GM23338 (cell line): ENCODE measurements at regions not wholly inside any gene's neighbourhood (a gene's known extent, or its start where the extent isn't known, plus 50 kb on each side); places are given as distances from the start of the nearest gene placed in this dataset.
A peak's percentile ranks its signal among the peaks of the same experiment; 100 is the strongest.

ENCODE experiments used
- ATAC-seq: fragments of 200-7000 bp; cut with Tn5 transposase; 3 replicates; pipeline ENCODE4 v1.9.1; 2020
- DNase-seq: peaks from one replicate; pipeline ENCODE4 v3.0.0-alpha.2; 2015; ENCODE audit warnings: low spot score
- H2AFZ ChIP-seq: fragments of 200-600 bp; sonication (generic); 2 replicates; pipeline ENCODE4 v1.8.0; 2016; ENCODE audit warnings: antibody characterized with exemption, mild to moderate bottlenecking, moderate library complexity
- H3F3A ChIP-seq: fragments of 200-600 bp; sonication (generic); replicated peaks from 2 replicates; pipeline ENCODE4 v1.8.0; 2017; ENCODE audit warnings: antibody characterized with exemption, mixed run types, low read depth
- H3K27ac ChIP-seq: fragments of 200-600 bp; sonication (generic); 2 replicates; pipeline ENCODE4 v1.6.1; 2016; ENCODE audit warnings: low read depth
- H3K27me3 ChIP-seq: fragments of 200-600 bp; sonication (generic); 2 replicates; pipeline ENCODE4 v1.8.0; 2016; ENCODE audit warnings: mild to moderate bottlenecking, mixed run types, moderate library complexity; ENCODE audit not compliant: insufficient read depth
- H3K36me3 ChIP-seq: fragments of 200-600 bp; sonication (generic); 2 replicates; pipeline ENCODE4 v1.8.0; 2016; ENCODE audit warnings: mild to moderate bottlenecking; ENCODE audit not compliant: insufficient read depth
- H3K4me1 ChIP-seq: fragments of 200-600 bp; sonication (generic); 2 replicates; pipeline ENCODE4 v1.8.0; 2016; ENCODE audit warnings: mild to moderate bottlenecking, moderate library complexity; ENCODE audit not compliant: insufficient read depth
- H3K4me2 ChIP-seq: fragments of 200-600 bp; sonication (generic); 2 replicates; pipeline ENCODE4 v1.7.1; 2017; ENCODE audit warnings: mixed run types
- H3K4me3 ChIP-seq: fragments of 200-600 bp; sonication (generic); 2 replicates; pipeline ENCODE4 v1.6.1; 2016; ENCODE audit warnings: mixed run types
- H3K79me2 ChIP-seq: fragments of 200-600 bp; sonication (generic); replicated peaks from 2 replicates; pipeline ENCODE4 v1.8.0; 2017; ENCODE audit warnings: mild to moderate bottlenecking; ENCODE audit not compliant: insufficient read depth
- H3K9me2 ChIP-seq: fragments of 200-600 bp; sonication (generic); 2 replicates; pipeline ENCODE4 v1.8.0; 2017; ENCODE audit not compliant: insufficient read depth
- H4K20me1 ChIP-seq: fragments of 200-600 bp; sonication (generic); replicated peaks from 2 replicates; pipeline ENCODE4 v1.8.0; 2017; ENCODE audit warnings: mild to moderate bottlenecking; ENCODE audit not compliant: insufficient read depth
- H3K27ac Mint-ChIP-seq: 2 replicates; pipeline ENCODE4 v1.8.0; 2020; ENCODE audit warnings: inconsistent platforms, mild to moderate bottlenecking, moderate library complexity, mixed read lengths
- H3K27me3 Mint-ChIP-seq: 3 replicates; pipeline ENCODE4 v1.8.0; 2022; ENCODE audit warnings: low read depth, mild to moderate bottlenecking, moderate library complexity, mixed read lengths, inconsistent platforms; ENCODE audit not compliant: insufficient read depth, poor library complexity
- H3K36me3 Mint-ChIP-seq: 3 replicates; pipeline ENCODE4 v1.8.0; 2021; ENCODE audit warnings: low read depth, mild to moderate bottlenecking, inconsistent platforms, moderate library complexity, mixed read lengths
- H3K4me1 Mint-ChIP-seq: 3 replicates; pipeline ENCODE4 v1.8.0; 2020; ENCODE audit warnings: mild to moderate bottlenecking, inconsistent platforms, mixed read lengths
- H3K4me3 Mint-ChIP-seq: 3 replicates; pipeline ENCODE4 v1.8.0; 2021; ENCODE audit warnings: moderate library complexity, mild to moderate bottlenecking, inconsistent platforms, mixed read lengths
- H3K9me3 Mint-ChIP-seq: 3 replicates; pipeline ENCODE4 v1.8.0; 2020; ENCODE audit warnings: moderate library complexity, mild to moderate bottlenecking, inconsistent platforms, mixed read lengths
- CREB1 ChIP-seq: fragments of 250-450 bp; sonication (Bioruptor Pico); IDR thresholded peaks from 2 replicates; pipeline ENCODE4 v1.5.0; 2020; ENCODE audit warnings: low read depth, mild to moderate bottlenecking, moderate library complexity
- ETS1 ChIP-seq: IDR thresholded peaks from 2 replicates; pipeline ENCODE4 v1.6.1; 2016; ENCODE audit warnings: antibody characterized with exemption
- EZH2 ChIP-seq: fragments of 200-600 bp; sonication (generic); IDR thresholded peaks from one replicate; pipeline ENCODE4 v1.8.0; 2017; ENCODE audit warnings: antibody characterized with exemption, mild to moderate bottlenecking, low read depth; ENCODE audit not compliant: unreplicated experiment
- EZH2phosphoT487 ChIP-seq: fragments of 200-600 bp; sonication (generic); IDR thresholded peaks from one replicate; pipeline ENCODE4 v1.8.1; 2018; ENCODE audit warnings: antibody characterized with exemption; ENCODE audit not compliant: unreplicated experiment
- JUNB ChIP-seq: IDR thresholded peaks from one replicate; pipeline ENCODE4 v1.6.1; 2016; ENCODE audit warnings: antibody characterized with exemption; ENCODE audit not compliant: unreplicated experiment
- NANOG ChIP-seq: IDR thresholded peaks from 2 replicates; pipeline ENCODE4 v1.6.1; 2016; ENCODE audit warnings: antibody characterized with exemption, borderline replicate concordance
- POLR2AphosphoS5 ChIP-seq: IDR thresholded peaks from 2 replicates; pipeline ENCODE4 v1.6.1; 2016; ENCODE audit warnings: antibody characterized with exemption, low read depth
- STAT1 ChIP-seq: IDR thresholded peaks from one replicate; pipeline ENCODE4 v1.6.1; 2016; ENCODE audit warnings: antibody characterized with exemption; ENCODE audit not compliant: unreplicated experiment
- ZNF114 ChIP-seq: fragments of 250-450 bp; sonication (Bioruptor Pico); IDR thresholded peaks from 2 replicates; pipeline ENCODE4 v1.5.0; 2020; ENCODE audit warnings: mild to moderate bottlenecking, moderate library complexity
- ZNF331 ChIP-seq: fragments of 250-450 bp; sonication (Bioruptor Pico); IDR thresholded peaks from 2 replicates; pipeline ENCODE4 v1.5.0; 2020; ENCODE audit warnings: low read depth, mild to moderate bottlenecking, moderate library complexity
- ZNF462 ChIP-seq: fragments of 250-450 bp; sonication (Bioruptor Pico); IDR thresholded peaks from 2 replicates; pipeline ENCODE4 v1.5.0; 2020; ENCODE audit warnings: mild to moderate bottlenecking, moderate library complexity
- TF ChIP-seq, protein P1 (sequence below), 2 experiments: fragments of 200-600 bp in 1 of 2; sonication (generic) in 1 of 2; conservative IDR thresholded peaks; 2 replicates each; pipeline versions ENCODE4 v1.5.1 to v1.6.1; 2016 to 2017; ENCODE audit warnings: antibody characterized with exemption in 2 of 2, low read depth in 2 of 2, mild to moderate bottlenecking in 2 of 2, moderate library complexity in 1 of 2
- TF ChIP-seq, protein P2 (sequence below): IDR thresholded peaks from one replicate; pipeline ENCODE4 v1.6.1; 2018; ENCODE audit warnings: antibody characterized with exemption; ENCODE audit not compliant: unreplicated experiment

GRCh38 chr14:97106166-97106565 lies 309.0 kb downstream of the VRK1 start:
- H3K36me3 Mint-ChIP-seq, result peaks cover 3% of the 10 kb centered on the region; the same call in 1 of the 3 replicates
- no peak for TF ChIP-seq ETS1
- TF ChIP-seq POLR2AphosphoS5, result no peak
- TF ChIP-seq CREB1 (CRISPR knock-in tag), result no peak
- TF ChIP-seq EZH2phosphoT487, result no peak
- TF ChIP-seq JUNB, result no peak
- no peak for TF ChIP-seq ZNF462 (CRISPR knock-in tag)
- TF ChIP-seq ZNF331 (CRISPR knock-in tag), result no peak
- no peak for TF ChIP-seq ZNF114 (CRISPR knock-in tag)
- TF ChIP-seq, protein P1, sequence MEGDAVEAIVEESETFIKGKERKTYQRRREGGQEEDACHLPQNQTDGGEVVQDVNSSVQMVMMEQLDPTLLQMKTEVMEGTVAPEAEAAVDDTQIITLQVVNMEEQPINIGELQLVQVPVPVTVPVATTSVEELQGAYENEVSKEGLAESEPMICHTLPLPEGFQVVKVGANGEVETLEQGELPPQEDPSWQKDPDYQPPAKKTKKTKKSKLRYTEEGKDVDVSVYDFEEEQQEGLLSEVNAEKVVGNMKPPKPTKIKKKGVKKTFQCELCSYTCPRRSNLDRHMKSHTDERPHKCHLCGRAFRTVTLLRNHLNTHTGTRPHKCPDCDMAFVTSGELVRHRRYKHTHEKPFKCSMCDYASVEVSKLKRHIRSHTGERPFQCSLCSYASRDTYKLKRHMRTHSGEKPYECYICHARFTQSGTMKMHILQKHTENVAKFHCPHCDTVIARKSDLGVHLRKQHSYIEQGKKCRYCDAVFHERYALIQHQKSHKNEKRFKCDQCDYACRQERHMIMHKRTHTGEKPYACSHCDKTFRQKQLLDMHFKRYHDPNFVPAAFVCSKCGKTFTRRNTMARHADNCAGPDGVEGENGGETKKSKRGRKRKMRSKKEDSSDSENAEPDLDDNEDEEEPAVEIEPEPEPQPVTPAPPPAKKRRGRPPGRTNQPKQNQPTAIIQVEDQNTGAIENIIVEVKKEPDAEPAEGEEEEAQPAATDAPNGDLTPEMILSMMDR (conservative IDR thresholded peaks at IDR 0.05; ENCODE audit: low read depth in 2 of 2), result no peak; a peak in 1 of 4 replicates
- no peak for TF ChIP-seq NANOG
- no peak for TF ChIP-seq EZH2
- no peak for TF ChIP-seq STAT1
- TF ChIP-seq, protein P2, sequence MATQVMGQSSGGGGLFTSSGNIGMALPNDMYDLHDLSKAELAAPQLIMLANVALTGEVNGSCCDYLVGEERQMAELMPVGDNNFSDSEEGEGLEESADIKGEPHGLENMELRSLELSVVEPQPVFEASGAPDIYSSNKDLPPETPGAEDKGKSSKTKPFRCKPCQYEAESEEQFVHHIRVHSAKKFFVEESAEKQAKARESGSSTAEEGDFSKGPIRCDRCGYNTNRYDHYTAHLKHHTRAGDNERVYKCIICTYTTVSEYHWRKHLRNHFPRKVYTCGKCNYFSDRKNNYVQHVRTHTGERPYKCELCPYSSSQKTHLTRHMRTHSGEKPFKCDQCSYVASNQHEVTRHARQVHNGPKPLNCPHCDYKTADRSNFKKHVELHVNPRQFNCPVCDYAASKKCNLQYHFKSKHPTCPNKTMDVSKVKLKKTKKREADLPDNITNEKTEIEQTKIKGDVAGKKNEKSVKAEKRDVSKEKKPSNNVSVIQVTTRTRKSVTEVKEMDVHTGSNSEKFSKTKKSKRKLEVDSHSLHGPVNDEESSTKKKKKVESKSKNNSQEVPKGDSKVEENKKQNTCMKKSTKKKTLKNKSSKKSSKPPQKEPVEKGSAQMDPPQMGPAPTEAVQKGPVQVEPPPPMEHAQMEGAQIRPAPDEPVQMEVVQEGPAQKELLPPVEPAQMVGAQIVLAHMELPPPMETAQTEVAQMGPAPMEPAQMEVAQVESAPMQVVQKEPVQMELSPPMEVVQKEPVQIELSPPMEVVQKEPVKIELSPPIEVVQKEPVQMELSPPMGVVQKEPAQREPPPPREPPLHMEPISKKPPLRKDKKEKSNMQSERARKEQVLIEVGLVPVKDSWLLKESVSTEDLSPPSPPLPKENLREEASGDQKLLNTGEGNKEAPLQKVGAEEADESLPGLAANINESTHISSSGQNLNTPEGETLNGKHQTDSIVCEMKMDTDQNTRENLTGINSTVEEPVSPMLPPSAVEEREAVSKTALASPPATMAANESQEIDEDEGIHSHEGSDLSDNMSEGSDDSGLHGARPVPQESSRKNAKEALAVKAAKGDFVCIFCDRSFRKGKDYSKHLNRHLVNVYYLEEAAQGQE, result no peak
- H2AFZ ChIP-seq, result peak overlapping the region; percentile 47; the same call in 1 of the 2 replicates
- H3F3A ChIP-seq, result no peaks in the 10 kb centered on the region
- no peak overlapping the region for H3K4me2 ChIP-seq
- no peaks in the 10 kb centered on the region for H4K20me1 ChIP-seq
- peak; percentile 9 for DNase-seq
- H3K27ac ChIP-seq, result no peak overlapping the region
- peaks cover 7% of the 10 kb centered on the region; the same call in 1 of the 3 replicates for H3K9me3 Mint-ChIP-seq
- H3K4me3 ChIP-seq, result no peak overlapping the region
- no peaks in the 10 kb centered on the region for H3K9me2 ChIP-seq
- peaks cover 7% of the 10 kb centered on the region for H3K27me3 Mint-ChIP-seq
- no peaks in the 10 kb centered on the region for H3K27me3 ChIP-seq
- no peaks in the 10 kb centered on the region for H3K4me1 ChIP-seq
- no peaks in the 10 kb centered on the region for H3K79me2 ChIP-seq
- no peak overlapping the region for H3K4me3 Mint-ChIP-seq
- H3K4me1 Mint-ChIP-seq, result peaks cover 7% of the 10 kb centered on the region; the same call in 1 of the 3 replicates
- ATAC-seq, result peak; percentile 49; the same call in 2 of the 3 replicates
- no peak overlapping the region for H3K27ac Mint-ChIP-seq
- no peaks in the 10 kb centered on the region for H3K36me3 ChIP-seq
